Mesenchymal stem cell (in vitro differentiated cells and primary cell): ENCODE measurements at regions not wholly inside any gene's neighbourhood (a gene's known extent, or its start where the extent isn't known, plus 50 kb on each side); places are given as distances from the start of the nearest gene placed in this dataset.
"Not testable (repeated sequence)": the region's sequence is repeated elsewhere in the genome, so short reads cannot be mapped to it uniquely, and the experiment has no call there.

ENCODE experiments used
- DNase-seq: peaks from one replicate; pipeline ENCODE4 v3.0.0-alpha.2; 2013
- H2AFZ ChIP-seq: one replicate; pipeline ENCODE4 v1.6.1; 2013; ENCODE audit warnings: low read depth, mild to moderate bottlenecking, control low read depth, inconsistent platforms, low read length, moderate library complexity
- H2AK5ac ChIP-seq: 2 replicates; pipeline ENCODE4 v1.6.1; 2013; ENCODE audit warnings: low read length, moderate library complexity, mild to moderate bottlenecking, inconsistent platforms; ENCODE audit not compliant: severe bottlenecking
- H2BK120ac ChIP-seq: one replicate; pipeline ENCODE4 v1.6.1; 2013; ENCODE audit warnings: low read depth, mild to moderate bottlenecking, inconsistent platforms, low read length, moderate library complexity
- H2BK12ac ChIP-seq, 2 experiments: one replicate each; pipeline ENCODE4 v1.6.1; 2013; ENCODE audit warnings: inconsistent platforms in 2 of 2, low read length in 2 of 2, mild to moderate bottlenecking in 2 of 2, moderate library complexity in 2 of 2, control low read depth in 1 of 2
- H2BK15ac ChIP-seq: one replicate; pipeline ENCODE4 v1.6.1; 2013; ENCODE audit warnings: mild to moderate bottlenecking, low read depth, inconsistent platforms; ENCODE audit not compliant: poor library complexity, severe bottlenecking
- H2BK5ac ChIP-seq: 2 replicates; pipeline ENCODE4 v1.6.1; 2013; ENCODE audit warnings: low read depth, mild to moderate bottlenecking, low read length, control low read depth, inconsistent platforms; ENCODE audit not compliant: poor library complexity, severe bottlenecking
- H3K14ac ChIP-seq, 2 experiments: one replicate each; pipeline ENCODE4 v1.6.1; 2013; ENCODE audit warnings: inconsistent platforms in 2 of 2, low read length in 2 of 2, control low read depth in 1 of 2, mild to moderate bottlenecking in 1 of 2, moderate library complexity in 1 of 2
- H3K18ac ChIP-seq, 2 experiments: one replicate each; pipeline ENCODE4 v1.6.1; 2013; ENCODE audit warnings: inconsistent platforms in 2 of 2, low read length in 2 of 2, control low read depth in 1 of 2, low read depth in 1 of 2, mild to moderate bottlenecking in 1 of 2
- H3K23ac ChIP-seq, 2 experiments: one replicate each; pipeline ENCODE4 v1.6.1; 2013; ENCODE audit warnings: inconsistent platforms in 2 of 2, low read length in 2 of 2, mild to moderate bottlenecking in 2 of 2, moderate library complexity in 2 of 2, control low read depth in 1 of 2
- H3K27ac ChIP-seq: 2 replicates; pipeline ENCODE4 v1.5.1; 2013; ENCODE audit warnings: mild to moderate bottlenecking, moderate library complexity, low read length, control low read depth, inconsistent platforms; ENCODE audit not compliant: poor library complexity, severe bottlenecking
- H3K27me3 ChIP-seq, 2 experiments: 2 replicates each; pipeline versions ENCODE4 v1.6.1 to v1.7.0; 2013; ENCODE audit warnings: low read length in 2 of 2, mild to moderate bottlenecking in 2 of 2, moderate library complexity in 2 of 2, control low read depth in 1 of 2, inconsistent platforms in 1 of 2; ENCODE audit not compliant: control insufficient read depth in 1 of 2, insufficient read depth in 1 of 2
- H3K36me3 ChIP-seq, 2 experiments: 2 replicates each; pipeline versions ENCODE4 v1.6.1 to v1.7.0; 2013; ENCODE audit warnings: low read length in 2 of 2, control low read depth in 1 of 2, inconsistent platforms in 1 of 2, low read depth in 1 of 2, mild to moderate bottlenecking in 1 of 2; ENCODE audit not compliant: insufficient read depth in 2 of 2, control insufficient read depth in 1 of 2
- H3K4ac ChIP-seq, 2 experiments: one replicate each; pipeline ENCODE4 v1.6.1; 2013; ENCODE audit warnings: inconsistent platforms in 2 of 2, low read length in 2 of 2, mild to moderate bottlenecking in 2 of 2, moderate library complexity in 2 of 2, control low read depth in 1 of 2, low read depth in 1 of 2
- H3K4me1 ChIP-seq: 2 replicates; pipeline ENCODE4 v1.6.1; 2013; ENCODE audit warnings: low read depth, low read length, control low read depth; ENCODE audit not compliant: control insufficient read depth, insufficient read depth
- H3K4me2 ChIP-seq: 2 replicates; pipeline ENCODE4 v1.6.1; 2013; ENCODE audit warnings: low read length, mild to moderate bottlenecking, inconsistent platforms; ENCODE audit not compliant: poor library complexity, severe bottlenecking
- H3K4me3 ChIP-seq, 2 experiments: 2 replicates each; pipeline versions ENCODE4 v1.5.1 to v1.7.0; 2013; ENCODE audit warnings: low read length in 2 of 2, mild to moderate bottlenecking in 2 of 2, control low read depth in 1 of 2, low read depth in 1 of 2; ENCODE audit not compliant: insufficient read depth in 1 of 2
- H3K79me1 ChIP-seq: replicated peaks from 2 replicates; pipeline ENCODE4 v1.6.1; 2013; ENCODE audit warnings: mild to moderate bottlenecking, control low read depth, low read length, inconsistent platforms; ENCODE audit not compliant: poor library complexity, severe bottlenecking
- H3K9ac ChIP-seq: 2 replicates; pipeline ENCODE4 v1.7.0; 2013; ENCODE audit warnings: mild to moderate bottlenecking, low read length, moderate library complexity
- H3K9me3 ChIP-seq: 2 replicates; pipeline ENCODE4 v1.7.0; 2013; ENCODE audit warnings: mild to moderate bottlenecking, low read length; ENCODE audit not compliant: control insufficient read depth
- H4K8ac ChIP-seq: one replicate; pipeline ENCODE4 v1.6.1; 2013; ENCODE audit warnings: inconsistent platforms, mild to moderate bottlenecking, low read length, moderate library complexity
- H4K91ac ChIP-seq: one replicate; pipeline ENCODE4 v1.6.1; 2013; ENCODE audit warnings: mild to moderate bottlenecking, low read length, inconsistent platforms
- WGBS: methylation state at CpG from one replicate; pipeline ENCODE4 v1.1.7; 2013; ENCODE audit warnings: mixed read lengths; 5-methylcytosine and 5-hydroxymethylcytosine counted together

DNA sequence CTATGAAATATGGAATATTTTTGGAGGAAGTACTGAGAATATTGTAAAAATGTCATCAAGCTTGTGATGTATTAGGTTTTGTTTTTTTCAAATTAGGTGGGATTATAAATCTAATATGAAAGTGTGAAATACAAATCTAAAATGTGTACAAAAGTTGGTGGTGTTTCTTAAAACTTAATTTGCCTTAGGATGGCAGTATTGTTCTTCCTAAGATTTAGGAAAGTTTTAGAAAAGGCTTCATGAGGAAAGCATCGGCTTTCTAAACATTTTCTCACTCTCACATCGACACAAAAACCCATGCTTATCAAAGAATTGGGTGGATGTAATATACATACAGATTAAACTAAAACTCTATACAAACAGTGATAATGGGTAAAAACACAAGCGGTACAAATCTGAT is 972.0 kb upstream of the PCDH20 start:
- H2AK5ac ChIP-seq = no peak overlapping the region
- no peak overlapping the region for H3K4me3 ChIP-seq
- no peak overlapping the region for H2BK5ac ChIP-seq
- peak; percentile 6 for DNase-seq
- H3K18ac ChIP-seq = no peak overlapping the region
- no peak overlapping the region for H3K4ac ChIP-seq
- no peak overlapping the region for H4K91ac ChIP-seq
- H2BK15ac ChIP-seq = no peak overlapping the region
- H3K9ac ChIP-seq = no peak overlapping the region
- WGBS = 80% methylated on average over 1 of the region's 3 CpGs
- no peaks in the 10 kb centered on the region for H3K4me1 ChIP-seq
- no peak overlapping the region for H4K8ac ChIP-seq
- H3K9me3 ChIP-seq = no peaks in the 10 kb centered on the region
- H3K79me1 ChIP-seq = no peaks in the 10 kb centered on the region
- H3K23ac ChIP-seq = no peak overlapping the region
- no peak overlapping the region for H2AFZ ChIP-seq
- H3K36me3 ChIP-seq = no peaks in the 10 kb centered on the region
- H2BK12ac ChIP-seq = no peak overlapping the region
- H3K27ac ChIP-seq = no peak overlapping the region
- H3K14ac ChIP-seq = no peak overlapping the region
- no peak overlapping the region for H3K4me2 ChIP-seq
- no peak overlapping the region for H2BK120ac ChIP-seq
- H3K27me3 ChIP-seq = no peaks in the 10 kb centered on the region

DNA sequence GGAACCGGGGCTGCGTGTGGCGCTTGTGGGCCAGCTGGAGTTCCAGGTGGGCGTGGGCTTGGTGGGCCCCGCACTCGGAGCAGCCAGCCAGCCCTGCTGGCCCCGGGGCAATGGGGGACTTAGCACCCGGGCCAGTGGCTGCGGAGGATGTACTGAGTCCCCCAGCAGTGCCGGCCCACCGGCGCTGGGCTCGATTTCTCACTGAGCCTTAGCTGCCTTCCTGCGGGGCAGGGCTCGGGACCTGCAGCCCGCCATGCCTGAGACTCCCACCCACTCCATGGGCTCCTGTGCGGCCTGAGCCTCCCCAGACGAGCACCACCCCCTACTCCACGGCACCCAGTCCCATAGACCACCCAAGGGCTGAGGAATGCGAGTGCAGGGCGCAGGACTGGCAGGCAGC is 963.6 kb upstream of the PCDH20 start:
- not testable (repeated sequence) for H2BK120ac ChIP-seq, H3K9ac ChIP-seq, H2AK5ac ChIP-seq, H3K9me3 ChIP-seq, H3K4me2 ChIP-seq, H3K18ac ChIP-seq, H3K4ac ChIP-seq, H2BK15ac ChIP-seq, H2BK5ac ChIP-seq, H4K8ac ChIP-seq, DNase-seq, H3K27ac ChIP-seq, H3K36me3 ChIP-seq, H3K23ac ChIP-seq, H3K4me1 ChIP-seq, H2AFZ ChIP-seq, H3K4me3 ChIP-seq, H3K79me1 ChIP-seq, H3K27me3 ChIP-seq, H2BK12ac ChIP-seq, H4K91ac ChIP-seq, H3K14ac ChIP-seq
- 87% methylated on average over 14 of the region's 21 CpGs for WGBS

DNA sequence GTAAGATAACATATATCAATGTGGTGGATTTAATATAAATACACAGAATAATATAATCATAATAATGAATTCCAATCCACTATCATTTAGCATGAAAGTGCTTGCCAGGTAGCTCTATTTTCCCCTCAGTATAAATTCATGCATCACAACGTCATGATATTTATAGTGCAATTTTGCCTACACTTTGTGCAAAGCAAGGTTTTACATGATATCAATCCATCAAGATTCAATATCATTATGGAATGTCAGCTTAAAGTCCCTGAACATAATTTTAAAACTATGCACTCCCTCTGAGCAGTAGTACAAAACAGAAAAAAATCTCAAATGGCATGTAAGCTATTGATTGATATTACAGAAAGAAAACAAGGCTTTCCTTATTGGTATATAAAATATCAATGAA is 962.2 kb upstream of the PCDH20 start:
- H2BK5ac ChIP-seq = no peak overlapping the region
- H3K4ac ChIP-seq = no peak overlapping the region

DNA sequence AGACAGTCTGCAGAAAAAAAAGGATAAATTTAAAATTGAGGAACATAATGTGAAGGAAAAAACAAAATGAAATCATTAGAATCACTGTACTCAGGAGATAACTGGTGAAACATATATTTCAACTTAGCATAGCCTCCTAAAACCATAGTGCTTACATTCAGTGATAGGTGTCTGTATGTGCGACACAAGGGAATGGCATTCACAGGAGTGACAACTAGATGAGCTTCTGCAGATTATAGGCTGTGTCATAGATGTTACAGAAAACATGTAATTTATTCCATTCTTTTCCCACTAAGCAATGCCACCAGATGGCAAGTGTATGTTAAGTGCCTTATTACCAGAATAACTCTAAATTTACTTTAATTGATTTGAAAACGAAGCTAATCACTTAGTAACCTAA is 960.0 kb upstream of the PCDH20 start:
- no peak overlapping the region for H2BK5ac ChIP-seq
- H2BK120ac ChIP-seq = no peak overlapping the region
- no peak overlapping the region for H3K4me2 ChIP-seq
- no peak overlapping the region for H3K27ac ChIP-seq
- H4K8ac ChIP-seq = no peak overlapping the region
- H3K9me3 ChIP-seq = no peaks in the 10 kb centered on the region
- WGBS = no CpG with 5 or more reads among the region's 2 CpGs
- DNase-seq = no peak
- no peaks in the 10 kb centered on the region for H3K79me1 ChIP-seq
- no peak overlapping the region for H2AFZ ChIP-seq
- no peak overlapping the region for H3K14ac ChIP-seq
- H4K91ac ChIP-seq = no peak overlapping the region
- no peak overlapping the region for H2BK15ac ChIP-seq
- no peaks in the 10 kb centered on the region for H3K36me3 ChIP-seq
- H3K27me3 ChIP-seq = no peaks in the 10 kb centered on the region
- H2AK5ac ChIP-seq = no peak overlapping the region
- H2BK12ac ChIP-seq = no peak overlapping the region
- no peaks in the 10 kb centered on the region for H3K4me1 ChIP-seq
- no peak overlapping the region for H3K9ac ChIP-seq
- H3K4me3 ChIP-seq = no peak overlapping the region
- no peak overlapping the region for H3K4ac ChIP-seq
- no peak overlapping the region for H3K18ac ChIP-seq
- H3K23ac ChIP-seq = no peak overlapping the region

More for the DNA sequence above, 962.2 kb upstream of the PCDH20 start:
- Histone ChIP-seq H2BK12ac (no peak overlapping the region), H2BK15ac (no peak overlapping the region), H2AK5ac (no peak overlapping the region), H3K4me3 (no peak overlapping the region), H2AFZ (no peak overlapping the region), H4K8ac (no peak overlapping the region), H3K4me2 (no peak overlapping the region), H3K23ac (no peak overlapping the region), H3K4me1 (no peaks in the 10 kb centered on the region), H3K27ac (no peak overlapping the region), H3K9me3 (no peaks in the 10 kb centered on the region), H3K18ac (no peak overlapping the region), H4K91ac (no peak overlapping the region), H3K14ac (no peak overlapping the region), H3K36me3 (no peaks in the 10 kb centered on the region), H3K79me1 (no peaks in the 10 kb centered on the region), H3K9ac (no peak overlapping the region), H2BK120ac (no peak overlapping the region), H3K27me3 (no peaks in the 10 kb centered on the region)
- DNase-seq = no peak
- 100% methylated on average over 1 of the region's 1 CpG for WGBS
